ENCODE measurements at regions not wholly inside any gene's neighbourhood (a gene's known extent, or its start where the extent isn't known, plus 50 kb on each side); places are given as distances from the start of the nearest gene placed in this dataset.

DNA sequence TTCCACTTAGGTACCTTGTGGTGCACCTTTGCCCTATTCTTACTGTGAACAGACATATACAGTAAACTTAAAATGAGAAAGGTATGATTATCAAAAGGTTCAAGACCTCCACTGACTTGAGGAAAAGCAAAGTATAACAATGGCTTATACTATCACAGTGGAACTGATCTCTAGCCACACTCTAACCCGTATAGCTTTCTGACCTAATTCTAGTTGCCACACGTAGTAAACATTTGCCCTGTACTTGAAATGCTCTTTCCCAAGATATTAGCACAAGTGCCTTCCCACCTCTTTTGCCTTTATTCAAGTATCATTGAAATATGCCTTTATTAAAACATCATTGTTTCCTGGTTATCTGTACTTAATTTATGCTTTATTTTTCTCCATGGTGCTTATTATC lies 250.4 kb upstream of the PPFIA2 start:
- TF ChIP-seq POLR2AphosphoS5 (IDR thresholded peaks at IDR 0.05; ENCODE audit: low read depth, low read length), result no peak
- TF ChIP-seq, protein P1, sequence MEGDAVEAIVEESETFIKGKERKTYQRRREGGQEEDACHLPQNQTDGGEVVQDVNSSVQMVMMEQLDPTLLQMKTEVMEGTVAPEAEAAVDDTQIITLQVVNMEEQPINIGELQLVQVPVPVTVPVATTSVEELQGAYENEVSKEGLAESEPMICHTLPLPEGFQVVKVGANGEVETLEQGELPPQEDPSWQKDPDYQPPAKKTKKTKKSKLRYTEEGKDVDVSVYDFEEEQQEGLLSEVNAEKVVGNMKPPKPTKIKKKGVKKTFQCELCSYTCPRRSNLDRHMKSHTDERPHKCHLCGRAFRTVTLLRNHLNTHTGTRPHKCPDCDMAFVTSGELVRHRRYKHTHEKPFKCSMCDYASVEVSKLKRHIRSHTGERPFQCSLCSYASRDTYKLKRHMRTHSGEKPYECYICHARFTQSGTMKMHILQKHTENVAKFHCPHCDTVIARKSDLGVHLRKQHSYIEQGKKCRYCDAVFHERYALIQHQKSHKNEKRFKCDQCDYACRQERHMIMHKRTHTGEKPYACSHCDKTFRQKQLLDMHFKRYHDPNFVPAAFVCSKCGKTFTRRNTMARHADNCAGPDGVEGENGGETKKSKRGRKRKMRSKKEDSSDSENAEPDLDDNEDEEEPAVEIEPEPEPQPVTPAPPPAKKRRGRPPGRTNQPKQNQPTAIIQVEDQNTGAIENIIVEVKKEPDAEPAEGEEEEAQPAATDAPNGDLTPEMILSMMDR (IDR thresholded peaks at IDR 0.05), result no peak
